HepG2 (cell line): ENCODE measurements at regions not wholly inside any gene's neighbourhood (a gene's known extent, or its start where the extent isn't known, plus 50 kb on each side); places are given as distances from the start of the nearest gene placed in this dataset.

ENCODE experiments used
- ERF ChIP-seq: IDR thresholded peaks from 2 replicates; pipeline ENCODE4 v1.6.1; 2018; ENCODE audit warnings: missing biosample characterization, missing genetic modification reagents
- GLMP ChIP-seq: sonication (generic); formaldehyde crosslinking; IDR thresholded peaks from 2 replicates; pipeline ENCODE4 v1.9.0; 2021; ENCODE audit warnings: missing genetic modification reagents, mild to moderate bottlenecking, borderline replicate concordance
- GTF3A ChIP-seq: sonication (generic); formaldehyde crosslinking; conservative IDR thresholded peaks from 2 replicates; pipeline ENCODE4 v1.4.0; 2020; ENCODE audit warnings: mild to moderate bottlenecking, missing genetic modification reagents
- REL ChIP-seq: sonication (generic); formaldehyde crosslinking; conservative IDR thresholded peaks from 2 replicates; pipeline ENCODE4 v1.8.0; 2022; ENCODE audit warnings: mild to moderate bottlenecking, missing genetic modification reagents, moderate library complexity
- SAFB2 ChIP-seq: sonication (generic); formaldehyde crosslinking; IDR thresholded peaks from 2 replicates; pipeline ENCODE4 v1.5.1; 2020; ENCODE audit warnings: missing genetic modification reagents, low read depth, mild to moderate bottlenecking, borderline replicate concordance
- TGIF2 ChIP-seq: IDR thresholded peaks from 2 replicates; pipeline ENCODE4 v1.6.1; 2016; ENCODE audit warnings: control low read depth, missing compliant biosample characterization
- ZNF142 ChIP-seq: sonication (generic); formaldehyde crosslinking; IDR thresholded peaks from 2 replicates; pipeline ENCODE4 v1.4.0; 2020; ENCODE audit warnings: missing genetic modification reagents
- ZNF468 ChIP-seq: sonication (generic); formaldehyde crosslinking; IDR thresholded peaks from 2 replicates; pipeline ENCODE4 v1.8.0; 2022; ENCODE audit warnings: mild to moderate bottlenecking, moderate library complexity, missing genetic modification reagents

- TF ChIP-seq ZNF142 (CRISPR knock-in tag): no peak
- TF ChIP-seq TGIF2 (CRISPR knock-in tag): no peak
- no peak for TF ChIP-seq REL (CRISPR knock-in tag)
- no peak for TF ChIP-seq GLMP (CRISPR knock-in tag)
- no peak for TF ChIP-seq ERF (CRISPR knock-in tag)
- TF ChIP-seq SAFB2 (CRISPR knock-in tag): no peak
- no peak for TF ChIP-seq ZNF468
- TF ChIP-seq GTF3A: no peak
- TF ChIP-seq, all 625 proteins: peak for 0
Observed at GRCh38 chr7:89926194-89926593, 228.1 kb upstream of the STEAP1 start (continued).
